ENCODE measurements at regions not wholly inside any gene's neighbourhood (a gene's known extent, or its start where the extent isn't known, plus 50 kb on each side); places are given as distances from the start of the nearest gene placed in this dataset.
A peak's percentile ranks its signal among the peaks of the same experiment; 100 is the strongest.
"Not testable (repeated sequence)": the region's sequence is repeated elsewhere in the genome, so short reads cannot be mapped to it uniquely, and the experiment has no call there.

- DNase-seq: no peak
Measured at GRCh38 chr18:8970843-8971242, 131.7 kb upstream of the NDUFV2 start.

- no peak for DNase-seq
Measured at GRCh38 chr18:8972116-8972515, 130.4 kb upstream of the NDUFV2 start.

- DNase-seq: no peak
Measured at GRCh38 chr18:8974279-8974678, 128.2 kb upstream of the NDUFV2 start.

- no peak for DNase-seq
Measured at GRCh38 chr18:8974696-8975095, 127.8 kb upstream of the NDUFV2 start.

GRCh38 chr18:8975624-8976023, 126.9 kb upstream of the NDUFV2 start:
- no peak for DNase-seq

- no peak for DNase-seq
Measured at GRCh38 chr18:8976606-8977005, 125.9 kb upstream of the NDUFV2 start.

GRCh38 chr18:8977166-8977565, 125.3 kb upstream of the NDUFV2 start:
- DNase-seq: no peak

- no peak for DNase-seq
Measured at GRCh38 chr18:8977701-8978100, 124.8 kb upstream of the NDUFV2 start.

GRCh38 chr18:8978394-8978793, 124.1 kb upstream of the NDUFV2 start:
- DNase-seq: no peak

- DNase-seq: no peak
Measured at GRCh38 chr18:8979258-8979988, 123.1 kb upstream of the NDUFV2 start.

GRCh38 chr18:8980496-8980895, 122.0 kb upstream of the NDUFV2 start:
- DNase-seq: no peak

- DNase-seq: no peak
Measured at GRCh38 chr18:8980918-8981317, 121.6 kb upstream of the NDUFV2 start.

GRCh38 chr18:8982416-8983183, 119.9 kb upstream of the NDUFV2 start:
- DNase-seq: no peak

- DNase-seq: no peak
Measured at GRCh38 chr18:8983195-8983594, 119.3 kb upstream of the NDUFV2 start.

- no peak for DNase-seq
Measured at GRCh38 chr18:8984131-8984721, 118.3 kb upstream of the NDUFV2 start.

GRCh38 chr18:8987241-8987640, 115.3 kb upstream of the NDUFV2 start:
- no peak for DNase-seq

- DNase-seq: peak; percentile 65
Measured at GRCh38 chr18:8988260-8988871, 114.1 kb upstream of the NDUFV2 start.

- no peak for DNase-seq
Measured at GRCh38 chr18:8989017-8989416, 113.5 kb upstream of the NDUFV2 start.

GRCh38 chr18:8989855-8990254, 112.6 kb upstream of the NDUFV2 start:
- DNase-seq: no peak

GRCh38 chr18:8990276-8991031, 112.0 kb upstream of the NDUFV2 start:
- no peak for DNase-seq

- DNase-seq: no peak
Measured at GRCh38 chr18:8991155-8991554, 111.3 kb upstream of the NDUFV2 start.

- DNase-seq: not testable (repeated sequence)
Measured at GRCh38 chr18:8992500-8992899, 110.0 kb upstream of the NDUFV2 start.

- no peak for DNase-seq
Measured at GRCh38 chr18:8994603-8995002, 107.9 kb upstream of the NDUFV2 start.
